ENCODE measurements at regions not wholly inside any gene's neighbourhood (a gene's known extent, or its start where the extent isn't known, plus 50 kb on each side); places are given as distances from the start of the nearest gene placed in this dataset.

DNA sequence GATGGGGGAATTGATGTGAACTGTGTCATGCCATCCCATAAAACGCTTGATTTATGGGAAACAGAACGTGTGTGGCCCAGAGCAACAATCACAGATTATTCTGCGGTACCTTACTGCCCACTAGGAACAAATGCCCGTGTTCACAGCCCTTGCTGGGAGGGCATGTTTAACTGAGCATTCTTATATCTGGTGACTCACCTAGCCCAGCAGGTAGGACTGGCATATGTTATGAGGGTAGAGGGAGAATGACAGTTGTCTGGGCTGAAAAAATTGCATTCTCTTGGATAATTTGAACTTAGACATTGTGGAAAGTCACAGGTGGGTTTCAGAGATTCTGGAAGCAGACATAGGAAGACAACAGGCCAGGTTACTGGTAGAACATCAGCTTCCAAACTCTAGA, 460.6 kb downstream of the DMRT2 start:
- H3K27me3 ChIP-seq, result no peaks in the 10 kb centered on the region
- TF ChIP-seq CTCF (IDR thresholded peaks at IDR 0.05; ENCODE audit: low read depth, low read length), result no peak
- no peak for DNase-seq (ENCODE audit: low read depth in 1 of 2, low spot score in 1 of 2)
- no peaks in the 10 kb centered on the region for H3K9me3 ChIP-seq (ENCODE audit: low read depth)
- no peaks in the 10 kb centered on the region for H3K4me1 ChIP-seq (ENCODE audit: low read depth)
- H3K4me3 ChIP-seq, result no peak overlapping the region
- H3K27ac ChIP-seq, result no peak overlapping the region
- H3K36me3 ChIP-seq, result no peaks in the 10 kb centered on the region

- Histone ChIP-seq H3K4me1 (ENCODE audit: low read depth) (no peaks in the 10 kb centered on the region), H3K27ac (no peak overlapping the region), H3K4me3 (no peak overlapping the region), H3K36me3 (no peaks in the 10 kb centered on the region), H3K27me3 (no peaks in the 10 kb centered on the region), H3K9me3 (ENCODE audit: low read depth) (no peaks in the 10 kb centered on the region)
- TF ChIP-seq CTCF (IDR thresholded peaks at IDR 0.05; ENCODE audit: low read depth, low read length), result no peak
- no peak for DNase-seq (ENCODE audit: low read depth in 1 of 2, low spot score in 1 of 2)
These were observed 462.9 kb downstream of the DMRT2 start for GRCh38 chr9:1513105-1513504.

DNA sequence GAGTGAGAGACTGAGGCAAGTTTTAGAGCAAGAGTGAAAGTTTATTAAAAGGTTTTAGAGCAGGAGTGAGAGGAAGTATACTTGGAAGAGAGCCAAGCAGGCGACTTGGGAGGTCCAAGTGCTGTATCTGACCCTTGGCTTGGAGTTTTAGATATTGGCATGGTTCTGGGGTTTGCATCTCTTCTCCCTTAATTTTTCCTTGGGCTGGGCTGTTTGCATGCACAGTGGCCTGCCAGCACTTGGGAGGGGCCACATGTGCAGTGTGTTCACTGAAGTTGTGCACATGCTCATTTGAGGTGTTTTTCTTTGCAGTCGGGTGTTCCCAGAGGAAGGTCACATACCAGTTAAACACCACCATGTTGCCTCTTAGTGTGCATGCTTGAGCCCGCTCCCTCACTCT, 464.1 kb downstream of the DMRT2 start:
- Histone ChIP-seq H3K36me3 (no peaks in the 10 kb centered on the region), H3K27me3 (no peaks in the 10 kb centered on the region), H3K9me3 (ENCODE audit: low read depth) (no peaks in the 10 kb centered on the region), H3K4me3 (no peak overlapping the region), H3K27ac (no peak overlapping the region), H3K4me1 (ENCODE audit: low read depth) (no peaks in the 10 kb centered on the region)
- DNase-seq (ENCODE audit: low read depth in 1 of 2, low spot score in 1 of 2), result no peak
- TF ChIP-seq CTCF (IDR thresholded peaks at IDR 0.05; ENCODE audit: low read depth, low read length), result no peak

GRCh38 chr9:1514776-1515363, 464.7 kb downstream of the DMRT2 start:
- no peak for TF ChIP-seq CTCF (IDR thresholded peaks at IDR 0.05; ENCODE audit: low read depth, low read length)
- H3K4me1 ChIP-seq (ENCODE audit: low read depth), result no peaks in the 10 kb centered on the region
- no peak overlapping the region for H3K4me3 ChIP-seq
- no peak overlapping the region for H3K27ac ChIP-seq
- no peaks in the 10 kb centered on the region for H3K27me3 ChIP-seq
- no peaks in the 10 kb centered on the region for H3K36me3 ChIP-seq
- no peak for DNase-seq (ENCODE audit: low read depth in 1 of 2, low spot score in 1 of 2)
- no peaks in the 10 kb centered on the region for H3K9me3 ChIP-seq (ENCODE audit: low read depth)

DNA sequence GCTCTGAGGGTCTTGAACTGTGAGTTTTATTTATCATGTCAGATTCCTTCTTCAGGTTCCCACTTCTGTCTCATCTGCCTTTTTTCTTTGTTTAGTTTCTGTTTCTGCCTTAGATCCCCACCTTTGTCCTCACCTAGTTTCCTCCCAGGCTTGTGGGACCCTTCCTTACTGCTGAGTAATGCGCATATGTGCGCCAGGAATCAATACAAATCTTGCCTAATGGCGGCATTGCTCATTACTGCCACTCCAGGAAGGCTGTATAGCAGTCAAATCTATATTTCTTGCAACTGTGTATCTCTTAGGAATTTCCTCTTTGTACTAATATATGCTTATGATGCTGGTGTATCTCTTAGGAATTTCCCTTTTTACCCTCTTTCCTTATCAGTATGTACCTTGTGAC, 465.4 kb downstream of the DMRT2 start:
- Histone ChIP-seq H3K27ac (no peak overlapping the region), H3K36me3 (no peaks in the 10 kb centered on the region), H3K4me1 (ENCODE audit: low read depth) (no peaks in the 10 kb centered on the region), H3K9me3 (ENCODE audit: low read depth) (no peaks in the 10 kb centered on the region), H3K27me3 (no peaks in the 10 kb centered on the region), H3K4me3 (no peak overlapping the region)
- no peak for DNase-seq (ENCODE audit: low read depth in 1 of 2, low spot score in 1 of 2)
- TF ChIP-seq CTCF (IDR thresholded peaks at IDR 0.05; ENCODE audit: low read depth, low read length), result no peak

GRCh38 chr9:1521547-1521946, 471.4 kb downstream of the DMRT2 start:
- no peak for DNase-seq (ENCODE audit: low read depth in 1 of 2, low spot score in 1 of 2)
- Histone ChIP-seq H3K27me3 (no peaks in the 10 kb centered on the region), H3K36me3 (no peaks in the 10 kb centered on the region), H3K9me3 (ENCODE audit: low read depth) (no peaks in the 10 kb centered on the region), H3K4me1 (ENCODE audit: low read depth) (no peaks in the 10 kb centered on the region), H3K4me3 (no peak overlapping the region), H3K27ac (no peak overlapping the region)
- TF ChIP-seq CTCF (IDR thresholded peaks at IDR 0.05; ENCODE audit: low read depth, low read length), result no peak
